GM21515 (cell line): ENCODE measurements at regions not wholly inside any gene's neighbourhood (a gene's known extent, or its start where the extent isn't known, plus 50 kb on each side); places are given as distances from the start of the nearest gene placed in this dataset.

Experiments used
- ATAC-seq: cut with Tn5 transposase; IDR thresholded peaks from one replicate; pipeline ENCODE4 v1.9.1; 2021; ENCODE audit not compliant: unreplicated experiment

- ATAC-seq = no peak
Measured at GRCh38 chr1:55650444-55650843, 435.3 kb upstream of the USP24 start.

- ATAC-seq = no peak
Measured at GRCh38 chr1:55646181-55646580, 431.0 kb upstream of the USP24 start.

GRCh38 chr1:55645270-55645669 lies 430.1 kb upstream of the USP24 start:
- ATAC-seq = no peak

- no peak for ATAC-seq
Measured at GRCh38 chr1:55641947-55642346, 426.8 kb upstream of the USP24 start.

- ATAC-seq = peak; percentile 70
Measured at GRCh38 chr1:55640708-55641473, 425.7 kb upstream of the USP24 start.

GRCh38 chr1:55639526-55639925 lies 424.4 kb upstream of the USP24 start:
- no peak for ATAC-seq

GRCh38 chr1:55639051-55639450 lies 423.9 kb upstream of the USP24 start:
- no peak for ATAC-seq

- no peak for ATAC-seq
Measured at GRCh38 chr1:55636696-55637095, 421.5 kb upstream of the USP24 start.

- ATAC-seq = no peak
Measured at GRCh38 chr1:55635856-55636255, 420.7 kb upstream of the USP24 start.

GRCh38 chr1:55634516-55634915 lies 419.4 kb upstream of the USP24 start:
- no peak for ATAC-seq

GRCh38 chr1:55632906-55633305 lies 417.7 kb upstream of the USP24 start:
- no peak for ATAC-seq

- no peak for ATAC-seq
Measured at GRCh38 chr1:55632058-55632457, 416.9 kb upstream of the USP24 start.

- ATAC-seq = no peak
Measured at GRCh38 chr1:55631509-55631908, 416.3 kb upstream of the USP24 start.

GRCh38 chr1:55626326-55626725 lies 411.2 kb upstream of the USP24 start:
- no peak for ATAC-seq

- no peak for ATAC-seq
Measured at GRCh38 chr1:55624766-55625165, 409.6 kb upstream of the USP24 start.

- ATAC-seq = no peak
Measured at GRCh38 chr1:55623311-55623710, 408.1 kb upstream of the USP24 start.

GRCh38 chr1:55622074-55622473 lies 406.9 kb upstream of the USP24 start:
- no peak for ATAC-seq

GRCh38 chr1:55618199-55618598 lies 403.0 kb upstream of the USP24 start:
- ATAC-seq = no peak

GRCh38 chr1:55617288-55617982 lies 402.3 kb upstream of the USP24 start:
- no peak for ATAC-seq

- ATAC-seq = no peak
Measured at GRCh38 chr1:55612988-55613387, 397.8 kb upstream of the USP24 start.

GRCh38 chr1:55611123-55611522 lies 396.0 kb upstream of the USP24 start:
- no peak for ATAC-seq

- no peak for ATAC-seq
Measured at GRCh38 chr1:55610203-55610602, 395.0 kb upstream of the USP24 start.

GRCh38 chr1:55609630-55610029 lies 394.5 kb upstream of the USP24 start:
- ATAC-seq = no peak
